ENCODE measurements at regions not wholly inside any gene's neighbourhood (a gene's known extent, or its start where the extent isn't known, plus 50 kb on each side); places are given as distances from the start of the nearest gene placed in this dataset.
"Not testable (repeated sequence)": the region's sequence is repeated elsewhere in the genome, so short reads cannot be mapped to it uniquely, and the experiment has no call there.

DNA sequence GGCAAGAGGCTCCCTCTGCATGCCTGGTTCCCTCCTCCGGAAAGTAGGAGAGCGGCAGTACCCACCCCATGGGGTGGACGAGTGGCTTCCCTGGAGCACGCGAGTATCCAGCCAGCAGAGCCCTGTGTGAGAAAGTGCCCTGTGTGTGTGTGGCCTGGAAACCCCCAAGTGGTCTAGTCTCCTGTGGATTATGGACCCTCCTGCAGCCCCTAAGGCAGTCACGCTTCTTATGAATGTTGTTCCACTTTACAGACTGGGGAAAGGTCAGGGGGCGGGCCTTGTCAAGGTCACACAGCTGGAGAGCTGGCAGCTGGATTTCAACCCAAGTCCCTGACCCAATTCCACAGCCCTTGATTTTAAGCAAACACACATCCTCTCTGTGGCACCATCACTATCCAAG, 252.5 kb upstream of the SULF2 start:
- not testable (repeated sequence) for H3K36me3 ChIP-seq (ENCODE audit: control insufficient read depth, insufficient read depth, low read length); H3K9ac ChIP-seq (ENCODE audit: low read length); H3K4me1 ChIP-seq (ENCODE audit: control insufficient read depth, insufficient read depth, low read length); H3K27ac ChIP-seq (ENCODE audit: low read depth, low read length); H3K4me3 ChIP-seq (ENCODE audit: low read length); H3K27me3 ChIP-seq (ENCODE audit: control insufficient read depth, insufficient read depth, low read length)

DNA sequence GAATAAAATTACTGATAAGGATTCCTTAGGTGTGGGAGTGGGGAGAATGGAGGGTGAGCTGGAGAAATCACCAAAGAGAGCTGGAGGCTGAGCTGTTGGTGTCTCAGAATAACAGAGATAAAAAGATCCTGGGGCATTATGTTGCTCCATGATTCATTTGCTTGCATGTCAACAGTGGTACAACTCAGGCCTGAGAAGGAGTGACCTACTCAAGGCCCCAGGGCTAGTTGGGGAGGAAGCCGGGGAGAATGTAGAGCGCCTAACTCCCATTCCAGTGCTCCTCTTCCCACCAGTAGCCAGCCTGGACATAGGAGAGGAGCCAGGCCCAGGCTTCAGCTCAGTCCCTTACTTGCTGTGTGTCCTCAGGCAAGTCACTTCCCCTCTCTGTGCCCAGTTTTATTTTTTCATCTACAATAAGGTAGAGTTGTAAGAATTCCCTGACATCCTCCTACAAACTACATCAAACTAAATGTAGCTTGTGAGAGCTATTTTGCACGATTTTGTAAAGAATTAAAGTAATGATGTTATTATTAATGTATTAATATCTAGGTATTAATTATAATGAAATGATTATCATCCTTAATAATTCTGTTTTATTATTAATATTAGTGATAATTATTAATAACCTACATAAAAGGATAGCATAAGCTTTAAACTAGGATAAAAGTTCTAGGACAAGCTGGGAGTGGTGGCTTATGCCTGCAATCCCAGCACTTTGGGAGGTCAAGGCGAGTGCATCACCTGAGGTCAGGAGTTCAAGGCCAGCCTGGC, 250.9 kb upstream of the SULF2 start:
- H3K4me1 ChIP-seq (ENCODE audit: control insufficient read depth, insufficient read depth, low read length), result peaks cover 2% of the 10 kb centered on the region
- no peak overlapping the region for H3K27ac ChIP-seq (ENCODE audit: low read depth, low read length)
- H3K4me3 ChIP-seq (ENCODE audit: low read length), result no peak overlapping the region
- H3K27me3 ChIP-seq (ENCODE audit: control insufficient read depth, insufficient read depth, low read length), result no peaks in the 10 kb centered on the region
- no peak overlapping the region for H3K9ac ChIP-seq (ENCODE audit: low read length)
- H3K36me3 ChIP-seq (ENCODE audit: control insufficient read depth, insufficient read depth, low read length), result no peaks in the 10 kb centered on the region

DNA sequence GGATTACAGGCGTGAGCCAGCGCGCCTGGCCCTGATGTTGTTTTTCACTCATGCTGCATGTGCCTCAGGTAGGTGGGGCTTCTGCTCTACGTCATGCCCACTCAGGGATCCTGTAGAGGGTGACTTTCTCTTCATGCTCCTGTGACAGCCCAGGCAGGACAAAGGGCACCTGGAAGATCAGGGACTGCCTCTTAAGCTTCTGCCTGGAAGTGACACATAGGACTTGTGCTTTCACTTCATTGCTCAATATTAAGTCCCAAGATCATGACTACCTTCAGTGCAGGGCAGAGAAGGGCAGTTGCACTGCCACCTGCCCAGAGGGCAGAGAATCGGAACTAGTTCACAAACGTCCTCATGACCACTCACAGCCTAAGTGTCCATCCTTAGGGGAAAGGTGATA, 249.5 kb upstream of the SULF2 start:
- no peak overlapping the region for H3K27ac ChIP-seq (ENCODE audit: low read depth, low read length)
- no peaks in the 10 kb centered on the region for H3K27me3 ChIP-seq (ENCODE audit: control insufficient read depth, insufficient read depth, low read length)
- H3K9ac ChIP-seq (ENCODE audit: low read length), result no peak overlapping the region
- no peaks in the 10 kb centered on the region for H3K36me3 ChIP-seq (ENCODE audit: control insufficient read depth, insufficient read depth, low read length)
- no peak overlapping the region for H3K4me3 ChIP-seq (ENCODE audit: low read length)
- H3K4me1 ChIP-seq (ENCODE audit: control insufficient read depth, insufficient read depth, low read length), result no peaks in the 10 kb centered on the region

DNA sequence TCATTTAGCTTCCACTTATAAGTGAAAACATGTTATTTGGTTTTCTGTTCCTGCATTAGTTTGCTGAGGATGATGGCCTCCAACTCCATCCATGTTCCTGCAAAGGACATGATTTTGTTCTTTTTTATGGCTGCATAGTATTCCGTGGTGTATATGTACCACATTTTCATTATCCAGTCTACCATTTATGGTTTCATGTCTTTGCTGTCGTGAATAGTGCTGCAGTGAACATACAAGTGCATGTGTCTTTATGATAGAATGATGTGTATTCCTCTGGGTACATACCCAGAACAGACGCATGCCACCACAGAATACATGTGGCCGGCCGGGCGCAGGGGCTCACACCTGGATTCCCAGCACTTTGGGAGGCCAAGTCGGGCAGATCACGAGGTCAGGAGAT, 247.7 kb upstream of the SULF2 start:
- not testable (repeated sequence) for H3K36me3 ChIP-seq (ENCODE audit: control insufficient read depth, insufficient read depth, low read length); H3K4me3 ChIP-seq (ENCODE audit: low read length); H3K4me1 ChIP-seq (ENCODE audit: control insufficient read depth, insufficient read depth, low read length); H3K27me3 ChIP-seq (ENCODE audit: control insufficient read depth, insufficient read depth, low read length); H3K9ac ChIP-seq (ENCODE audit: low read length); H3K27ac ChIP-seq (ENCODE audit: low read depth, low read length)

GRCh38 chr20:48031122-48031521, 245.8 kb upstream of the SULF2 start:
- Histone ChIP-seq H3K27ac (ENCODE audit: low read depth, low read length) (no peak overlapping the region), H3K9ac (ENCODE audit: low read length) (no peak overlapping the region), H3K4me3 (ENCODE audit: low read length) (no peak overlapping the region), H3K27me3 (ENCODE audit: control insufficient read depth, insufficient read depth, low read length) (no peaks in the 10 kb centered on the region), H3K36me3 (ENCODE audit: control insufficient read depth, insufficient read depth, low read length) (no peaks in the 10 kb centered on the region), H3K4me1 (ENCODE audit: control insufficient read depth, insufficient read depth, low read length) (no peaks in the 10 kb centered on the region)

GRCh38 chr20:48026981-48027592, 241.8 kb upstream of the SULF2 start:
- Histone ChIP-seq H3K9ac (ENCODE audit: low read length) (no peak overlapping the region), H3K27me3 (ENCODE audit: control insufficient read depth, insufficient read depth, low read length) (no peaks in the 10 kb centered on the region)

DNA sequence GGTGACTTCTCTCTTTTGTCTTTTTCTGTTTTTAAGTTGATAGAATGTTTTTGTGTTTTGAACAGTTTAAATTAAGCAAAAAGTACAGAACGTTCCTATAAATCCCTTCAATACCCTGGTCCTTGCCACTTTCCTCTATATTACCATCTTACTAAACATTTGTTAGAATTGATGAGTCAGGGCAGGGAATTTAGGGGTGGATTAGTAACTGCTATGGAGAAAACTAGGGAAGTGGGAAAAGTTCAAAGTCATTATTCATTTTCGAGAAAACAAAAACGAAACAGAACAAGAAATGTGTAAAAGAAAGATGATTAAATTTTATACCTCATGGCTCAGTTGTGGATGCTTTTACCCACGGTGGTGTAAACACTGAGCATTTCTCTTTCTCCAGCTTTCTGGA, 240.4 kb upstream of the SULF2 start:
- no peaks in the 10 kb centered on the region for H3K27me3 ChIP-seq (ENCODE audit: control insufficient read depth, insufficient read depth, low read length)
- H3K4me3 ChIP-seq (ENCODE audit: low read length), result no peak overlapping the region
- no peak overlapping the region for H3K27ac ChIP-seq (ENCODE audit: low read depth, low read length)
- H3K9ac ChIP-seq (ENCODE audit: low read length), result no peak overlapping the region
- H3K4me1 ChIP-seq (ENCODE audit: control insufficient read depth, insufficient read depth, low read length), result no peaks in the 10 kb centered on the region
- no peaks in the 10 kb centered on the region for H3K36me3 ChIP-seq (ENCODE audit: control insufficient read depth, insufficient read depth, low read length)

More at GRCh38 chr20:48026981-48027592, 241.8 kb upstream of the SULF2 start:
- H3K27ac ChIP-seq (ENCODE audit: low read depth, low read length), result no peak overlapping the region
- H3K4me3 ChIP-seq (ENCODE audit: low read length), result no peak overlapping the region
- no peaks in the 10 kb centered on the region for H3K4me1 ChIP-seq (ENCODE audit: control insufficient read depth, insufficient read depth, low read length)
- no peaks in the 10 kb centered on the region for H3K36me3 ChIP-seq (ENCODE audit: control insufficient read depth, insufficient read depth, low read length)

DNA sequence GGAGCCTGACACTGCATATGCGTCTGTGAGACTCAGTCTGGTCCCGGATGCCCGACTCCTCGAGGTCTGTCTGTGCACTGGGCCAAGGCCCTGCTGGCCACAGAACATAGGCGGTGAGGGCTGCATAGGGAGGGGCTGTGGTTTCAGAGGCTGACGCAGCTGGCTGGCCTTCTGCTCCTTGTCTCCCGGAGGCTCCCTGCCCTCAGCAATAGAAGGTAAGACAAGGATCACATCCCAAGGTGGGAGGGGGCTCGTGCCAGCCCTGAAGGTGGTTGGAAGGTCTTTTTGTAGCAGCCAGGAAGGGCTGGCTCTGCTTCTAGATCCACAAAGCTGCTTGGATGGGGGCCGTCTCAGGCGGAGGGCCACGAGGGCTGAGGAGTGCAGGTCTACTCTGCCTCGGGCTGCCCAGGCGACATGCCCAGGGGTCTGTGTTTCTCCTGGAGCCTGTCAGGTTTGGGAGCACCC, 239.8 kb upstream of the SULF2 start:
- Histone ChIP-seq H3K27ac (ENCODE audit: low read depth, low read length) (no peak overlapping the region), H3K36me3 (ENCODE audit: control insufficient read depth, insufficient read depth, low read length) (no peaks in the 10 kb centered on the region), H3K9ac (ENCODE audit: low read length) (no peak overlapping the region), H3K4me1 (ENCODE audit: control insufficient read depth, insufficient read depth, low read length) (no peaks in the 10 kb centered on the region), H3K4me3 (ENCODE audit: low read length) (no peak overlapping the region), H3K27me3 (ENCODE audit: control insufficient read depth, insufficient read depth, low read length) (no peaks in the 10 kb centered on the region)

GRCh38 chr20:48024539-48024938, 239.3 kb upstream of the SULF2 start:
- no peak overlapping the region for H3K27ac ChIP-seq (ENCODE audit: low read depth, low read length)
- no peak overlapping the region for H3K4me3 ChIP-seq (ENCODE audit: low read length)
- no peaks in the 10 kb centered on the region for H3K4me1 ChIP-seq (ENCODE audit: control insufficient read depth, insufficient read depth, low read length)
- H3K27me3 ChIP-seq (ENCODE audit: control insufficient read depth, insufficient read depth, low read length), result no peaks in the 10 kb centered on the region
- no peaks in the 10 kb centered on the region for H3K36me3 ChIP-seq (ENCODE audit: control insufficient read depth, insufficient read depth, low read length)
- no peak overlapping the region for H3K9ac ChIP-seq (ENCODE audit: low read length)

- H3K27me3 ChIP-seq (ENCODE audit: control insufficient read depth, insufficient read depth, low read length); H3K4me3 ChIP-seq (ENCODE audit: low read length); H3K4me1 ChIP-seq (ENCODE audit: control insufficient read depth, insufficient read depth, low read length); H3K27ac ChIP-seq (ENCODE audit: low read depth, low read length); H3K9ac ChIP-seq (ENCODE audit: low read length); H3K36me3 ChIP-seq (ENCODE audit: control insufficient read depth, insufficient read depth, low read length): not testable (repeated sequence)
Measured at GRCh38 chr20:48020696-48021095, 235.4 kb upstream of the SULF2 start.

- no peaks in the 10 kb centered on the region for H3K27me3 ChIP-seq (ENCODE audit: control insufficient read depth, insufficient read depth, low read length)
- H3K36me3 ChIP-seq (ENCODE audit: control insufficient read depth, insufficient read depth, low read length), result no peaks in the 10 kb centered on the region
- H3K4me1 ChIP-seq (ENCODE audit: control insufficient read depth, insufficient read depth, low read length), result no peaks in the 10 kb centered on the region
- H3K27ac ChIP-seq (ENCODE audit: low read depth, low read length), result no peak overlapping the region
- H3K9ac ChIP-seq (ENCODE audit: low read length), result no peak overlapping the region
- no peak overlapping the region for H3K4me3 ChIP-seq (ENCODE audit: low read length)
Measured at GRCh38 chr20:48019940-48020339, 234.7 kb upstream of the SULF2 start.

DNA sequence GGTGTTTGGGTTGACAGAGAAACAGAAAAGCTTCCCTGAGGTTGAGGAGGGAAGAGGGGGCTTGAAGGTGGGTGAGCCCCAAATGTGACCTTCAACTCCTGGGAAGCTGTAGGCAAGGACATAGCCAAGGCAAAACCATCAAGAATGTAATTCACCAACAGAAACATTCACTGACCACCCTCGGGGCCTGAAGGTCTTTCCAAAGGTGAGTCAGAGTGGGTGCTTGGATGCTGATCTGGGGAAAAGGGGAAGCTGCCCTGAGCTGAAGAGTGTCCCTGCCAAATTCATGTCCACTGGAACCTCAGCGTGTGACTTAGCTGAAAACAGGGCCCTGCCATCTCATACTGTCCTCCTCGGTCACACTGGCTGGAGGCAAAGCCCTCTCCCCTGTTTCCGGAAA, 234.2 kb upstream of the SULF2 start:
- H3K27ac ChIP-seq (ENCODE audit: low read depth, low read length), result no peak overlapping the region
- H3K4me1 ChIP-seq (ENCODE audit: control insufficient read depth, insufficient read depth, low read length), result no peaks in the 10 kb centered on the region
- H3K9ac ChIP-seq (ENCODE audit: low read length), result no peak overlapping the region
- no peaks in the 10 kb centered on the region for H3K36me3 ChIP-seq (ENCODE audit: control insufficient read depth, insufficient read depth, low read length)
- H3K4me3 ChIP-seq (ENCODE audit: low read length), result no peak overlapping the region
- H3K27me3 ChIP-seq (ENCODE audit: control insufficient read depth, insufficient read depth, low read length), result no peaks in the 10 kb centered on the region

GRCh38 chr20:48018851-48019250, 233.6 kb upstream of the SULF2 start:
- not testable (repeated sequence) for H3K27me3 ChIP-seq (ENCODE audit: control insufficient read depth, insufficient read depth, low read length); H3K4me3 ChIP-seq (ENCODE audit: low read length); H3K4me1 ChIP-seq (ENCODE audit: control insufficient read depth, insufficient read depth, low read length); H3K9ac ChIP-seq (ENCODE audit: low read length); H3K36me3 ChIP-seq (ENCODE audit: control insufficient read depth, insufficient read depth, low read length); H3K27ac ChIP-seq (ENCODE audit: low read depth, low read length)
